GM19023 (cell line): ENCODE measurements at regions not wholly inside any gene's neighbourhood (a gene's known extent, or its start where the extent isn't known, plus 50 kb on each side); places are given as distances from the start of the nearest gene placed in this dataset.

ENCODE experiments used
- ATAC-seq: cut with Tn5 transposase; IDR thresholded peaks from one replicate; pipeline ENCODE4 v1.9.1; 2021; ENCODE audit warnings: mild to moderate bottlenecking, moderate library complexity; ENCODE audit not compliant: unreplicated experiment

GRCh38 chrX:45788941-45789348, 588.3 kb upstream of the DIPK2B start:
- no peak for ATAC-seq

- ATAC-seq = no peak
Measured at GRCh38 chrX:45788315-45788714, 587.6 kb upstream of the DIPK2B start.

GRCh38 chrX:45784590-45784989, 583.9 kb upstream of the DIPK2B start:
- ATAC-seq = no peak

GRCh38 chrX:45783002-45783401, 582.3 kb upstream of the DIPK2B start:
- no peak for ATAC-seq

GRCh38 chrX:45781901-45782553, 581.4 kb upstream of the DIPK2B start:
- ATAC-seq = no peak

- no peak for ATAC-seq
Measured at GRCh38 chrX:45778616-45779015, 577.9 kb upstream of the DIPK2B start.

GRCh38 chrX:45777366-45777765, 576.7 kb upstream of the DIPK2B start:
- ATAC-seq = no peak

GRCh38 chrX:45775468-45775867, 574.8 kb upstream of the DIPK2B start:
- no peak for ATAC-seq

GRCh38 chrX:45774961-45775360, 574.3 kb upstream of the DIPK2B start:
- ATAC-seq = no peak

- no peak for ATAC-seq
Measured at GRCh38 chrX:45773572-45773971, 572.9 kb upstream of the DIPK2B start.

GRCh38 chrX:45771560-45772340, 571.1 kb upstream of the DIPK2B start:
- ATAC-seq = no peak

GRCh38 chrX:45771114-45771513, 570.4 kb upstream of the DIPK2B start:
- no peak for ATAC-seq

- ATAC-seq = peak; percentile 90
Measured at GRCh38 chrX:45769761-45770582, 569.3 kb upstream of the DIPK2B start.

GRCh38 chrX:45768666-45769236, 568.1 kb upstream of the DIPK2B start:
- no peak for ATAC-seq

- no peak for ATAC-seq
Measured at GRCh38 chrX:45766981-45767501, 566.4 kb upstream of the DIPK2B start.

GRCh38 chrX:45765767-45766166, 565.1 kb upstream of the DIPK2B start:
- no peak for ATAC-seq

- no peak for ATAC-seq
Measured at GRCh38 chrX:45765281-45765680, 564.6 kb upstream of the DIPK2B start.

- ATAC-seq = peak; percentile 30
Measured at GRCh38 chrX:45762699-45763647, 562.3 kb upstream of the DIPK2B start.

GRCh38 chrX:45761920-45762319, 561.2 kb upstream of the DIPK2B start:
- no peak for ATAC-seq

- ATAC-seq = no peak
Measured at GRCh38 chrX:45760187-45760742, 559.6 kb upstream of the DIPK2B start.
